H1 (cell line): ENCODE measurements at regions not wholly inside any gene's neighbourhood (a gene's known extent, or its start where the extent isn't known, plus 50 kb on each side); places are given as distances from the start of the nearest gene placed in this dataset.

Experiments used
- BCL11A ChIP-seq, 2 experiments: IDR thresholded peaks; one replicate each; pipeline ENCODE4 v1.6.1; 2011; ENCODE audit warnings: low read depth in 2 of 2, low read length in 2 of 2, mild to moderate bottlenecking in 2 of 2
- CBX8 ChIP-seq: fragments of 300-800, 300-1000 bp; sonication (generic); IDR thresholded peaks from 2 replicates; pipeline ENCODE4 v1.7.1; 2016; ENCODE audit warnings: low read depth, low read length, borderline replicate concordance
- CREB1 ChIP-seq: IDR thresholded peaks from 2 replicates; pipeline ENCODE4 v1.6.1; 2012; ENCODE audit warnings: inconsistent platforms
- KDM1A ChIP-seq: fragments of 200-600, 300-600 bp; sonication (generic); IDR thresholded peaks from 2 replicates; pipeline ENCODE4 v1.7.1; 2016; ENCODE audit warnings: mild to moderate bottlenecking, low read length, borderline replicate concordance
- NANOG ChIP-seq: IDR thresholded peaks from 2 replicates; pipeline ENCODE4 v1.6.1; 2011; ENCODE audit warnings: low read length, low read depth, mild to moderate bottlenecking, inconsistent platforms; ENCODE audit not compliant: insufficient read depth, poor library complexity, severe bottlenecking
- RNF2 ChIP-seq: fragments of 200-900, 300-1000 bp; sonication (generic); IDR thresholded peaks from 2 replicates; pipeline ENCODE4 v1.7.1; 2016; ENCODE audit warnings: borderline replicate concordance, low read depth, mild to moderate bottlenecking, antibody characterized with exemption, low read length; ENCODE audit not compliant: poor library complexity, severe bottlenecking; ENCODE audit errors: missing control alignments
- TAF7 ChIP-seq: optimal IDR thresholded peaks from 2 replicates; pipeline ENCODE3; 2011; ENCODE audit warnings: low read depth, mild to moderate bottlenecking, inconsistent platforms, low read length, moderate library complexity, borderline replicate concordance
- TF ChIP-seq, protein P1 (sequence below): IDR thresholded peaks from 2 replicates; pipeline ENCODE4 v1.6.1; 2011; ENCODE audit warnings: low read depth, mild to moderate bottlenecking, low read length; ENCODE audit not compliant: insufficient read depth

- TF ChIP-seq KDM1A: no peak
- TF ChIP-seq CREB1: no peak
- TF ChIP-seq RNF2: no peak
- no peak for TF ChIP-seq NANOG
- no peak for TF ChIP-seq TAF7
- no peak for TF ChIP-seq CBX8
- no peak for TF ChIP-seq BCL11A (IDR thresholded peaks at IDR 0.05; ENCODE audit: low read depth in 2 of 2, low read length in 2 of 2)
- TF ChIP-seq, protein P1, sequence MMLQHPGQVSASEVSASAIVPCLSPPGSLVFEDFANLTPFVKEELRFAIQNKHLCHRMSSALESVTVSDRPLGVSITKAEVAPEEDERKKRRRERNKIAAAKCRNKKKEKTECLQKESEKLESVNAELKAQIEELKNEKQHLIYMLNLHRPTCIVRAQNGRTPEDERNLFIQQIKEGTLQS: no peak
Measured at GRCh38 chr10:10818082-10818481, 199.6 kb upstream of the CELF2 start (continued).
